ENCODE measurements at regions not wholly inside any gene's neighbourhood (a gene's known extent, or its start where the extent isn't known, plus 50 kb on each side); places are given as distances from the start of the nearest gene placed in this dataset.
A peak's percentile ranks its signal among the peaks of the same experiment; 100 is the strongest.
"Not testable (repeated sequence)": the region's sequence is repeated elsewhere in the genome, so short reads cannot be mapped to it uniquely, and the experiment has no call there.

DNA sequence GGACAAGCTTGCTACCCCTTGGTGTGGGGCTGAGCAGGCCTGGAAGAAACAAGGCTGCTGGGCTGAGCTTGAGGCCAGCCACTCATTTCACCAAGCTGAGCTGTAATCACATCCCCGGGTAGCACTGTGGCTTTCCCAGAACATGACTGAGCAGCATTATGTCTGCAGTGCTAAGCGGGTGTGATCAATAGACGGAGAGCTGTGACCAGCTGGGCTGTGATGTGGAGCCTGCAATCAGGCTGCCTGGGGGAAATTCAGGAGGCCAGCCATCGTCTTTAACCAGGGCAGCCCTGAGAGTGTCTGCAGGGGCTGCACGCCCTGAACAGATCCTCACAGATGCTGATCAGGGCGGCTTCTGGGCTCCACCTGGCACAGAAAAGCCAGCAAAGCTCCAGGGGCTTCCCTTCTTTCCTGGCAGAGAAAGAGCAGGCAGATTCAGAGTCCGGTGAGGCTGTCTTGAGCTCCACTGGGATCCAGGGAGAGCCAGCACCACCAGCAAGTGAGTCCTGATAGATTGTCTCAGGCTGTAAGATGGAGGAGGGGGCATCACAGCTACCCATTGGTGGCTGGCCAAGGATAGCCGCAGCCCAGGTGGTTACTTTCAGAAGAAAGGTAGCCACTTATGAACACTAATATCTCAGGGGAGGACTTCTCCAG is 165.9 kb downstream of the NRN1 start:
- DNase-seq (ENCODE audit: low read depth in 2 of 3, low spot score in 2 of 3): no peak

DNA sequence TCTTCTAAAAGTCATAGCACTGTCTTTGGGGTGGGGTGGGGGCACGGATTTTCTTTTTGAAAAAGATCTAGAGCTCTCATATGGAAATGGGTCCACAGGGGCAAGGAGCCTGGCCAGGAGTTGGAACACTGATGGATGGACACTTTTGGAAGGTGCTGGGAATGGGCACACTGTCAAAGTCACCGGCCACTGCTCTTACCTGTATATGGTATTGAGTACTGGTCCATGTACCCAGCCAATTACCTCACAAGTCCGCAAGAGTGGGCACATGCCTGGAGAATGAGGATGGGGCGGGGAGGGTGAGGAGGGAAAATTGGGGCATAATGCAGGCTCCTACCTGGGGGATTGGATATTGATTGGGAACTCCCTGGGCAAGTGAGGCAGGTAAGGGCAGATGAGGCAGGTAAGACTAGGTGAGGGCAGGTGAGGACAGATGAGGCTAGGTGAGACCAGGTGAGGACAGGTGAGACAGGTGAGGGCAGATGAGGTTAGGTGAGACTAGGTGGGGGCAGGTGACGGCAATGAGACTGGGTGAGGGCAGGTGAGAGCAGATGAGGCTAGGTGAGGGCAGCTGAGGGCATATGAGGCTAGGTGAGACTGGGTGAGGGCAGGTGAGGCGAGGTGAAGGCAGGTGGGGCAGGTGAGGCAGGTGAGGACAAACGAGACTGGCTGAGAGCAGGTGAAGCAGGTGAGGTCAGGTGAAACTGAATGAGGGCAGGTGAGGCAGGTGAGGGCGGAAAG is 167.9 kb downstream of the NRN1 start:
- no peak for DNase-seq (ENCODE audit: low read depth in 2 of 3, low spot score in 2 of 3)

DNA sequence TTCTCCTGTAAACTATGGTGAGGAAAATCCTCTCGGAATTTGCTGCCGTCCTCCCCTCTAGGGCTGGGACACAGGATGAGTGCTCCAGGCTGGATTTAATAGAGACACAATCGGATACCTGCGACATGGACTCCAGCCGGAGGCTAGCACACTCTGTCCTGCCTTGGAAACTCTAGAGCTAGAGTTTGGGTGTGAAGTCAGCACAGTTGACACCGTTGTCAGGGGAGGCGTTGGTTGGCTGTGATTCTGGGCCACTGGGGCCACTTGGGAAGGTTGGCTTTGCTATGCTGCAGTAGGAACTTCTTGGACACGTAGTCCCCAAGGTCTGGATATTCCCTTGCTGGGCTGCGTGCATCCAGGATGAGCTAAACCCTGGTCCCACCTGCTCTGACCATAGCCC is 169.4 kb downstream of the NRN1 start:
- DNase-seq (ENCODE audit: low read depth in 2 of 3, low spot score in 2 of 3): no peak

DNA sequence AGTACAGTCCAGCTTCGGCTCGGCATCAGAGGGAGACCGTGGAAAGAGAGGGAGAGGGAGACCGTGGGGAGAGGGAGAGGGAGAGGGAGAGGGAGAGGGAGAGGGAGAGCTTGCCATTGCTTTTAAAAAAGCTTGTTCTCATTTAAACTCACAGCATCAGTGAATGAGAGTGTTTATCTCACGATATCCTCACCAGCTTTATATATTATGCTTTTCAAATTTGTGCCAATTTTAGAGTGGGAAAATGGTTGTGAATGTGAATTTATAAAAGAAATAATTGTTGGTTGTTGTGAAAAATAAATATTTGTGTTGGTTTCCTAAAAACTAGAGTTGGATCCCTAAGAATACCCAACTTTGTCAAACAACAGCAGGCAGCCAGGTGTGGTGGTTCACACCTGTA is 170.1 kb downstream of the NRN1 start:
- DNase-seq (ENCODE audit: low read depth in 2 of 3, low spot score in 2 of 3): not testable (repeated sequence)

DNA sequence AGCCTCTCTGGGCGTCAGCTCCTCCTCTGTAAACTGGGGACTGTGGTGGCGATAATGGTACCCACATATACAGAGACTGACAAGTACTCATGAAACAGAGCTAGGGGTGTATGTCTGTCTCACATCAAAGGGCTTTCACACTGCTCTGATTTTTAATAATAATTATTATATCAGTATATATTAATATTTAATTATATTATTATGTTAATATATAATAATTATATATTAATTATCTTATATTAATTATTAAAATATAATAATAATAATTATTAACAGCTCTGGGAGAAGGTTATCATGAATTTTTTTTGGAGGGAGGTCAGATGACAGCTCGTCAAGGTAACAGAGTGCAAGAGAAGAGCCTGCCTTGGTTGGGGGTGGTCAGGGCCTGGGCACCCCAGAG is 173.6 kb downstream of the NRN1 start:
- DNase-seq (ENCODE audit: low read depth in 2 of 3, low spot score in 2 of 3): no peak

DNA sequence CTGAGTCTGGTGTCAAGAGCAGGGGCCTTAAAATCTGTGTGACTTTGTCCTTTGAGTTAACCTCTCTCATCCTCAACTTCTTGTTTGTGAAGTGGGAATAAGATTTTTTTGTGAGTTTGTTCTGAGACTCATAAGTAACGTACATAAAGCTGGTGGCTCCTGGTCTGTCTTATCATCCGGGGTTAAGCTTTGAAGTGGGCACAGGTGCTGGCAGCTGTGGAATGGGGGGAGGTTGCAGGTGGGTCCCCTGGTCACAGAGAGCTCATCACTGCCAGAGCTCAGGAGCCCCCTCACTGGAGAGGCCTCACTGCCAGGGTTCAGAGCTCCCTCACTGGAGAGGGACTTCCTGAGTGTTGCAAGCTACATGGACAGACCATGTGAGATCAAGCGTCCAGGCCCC is 174.1 kb downstream of the NRN1 start:
- no peak for DNase-seq (ENCODE audit: low read depth in 2 of 3, low spot score in 2 of 3)

DNA sequence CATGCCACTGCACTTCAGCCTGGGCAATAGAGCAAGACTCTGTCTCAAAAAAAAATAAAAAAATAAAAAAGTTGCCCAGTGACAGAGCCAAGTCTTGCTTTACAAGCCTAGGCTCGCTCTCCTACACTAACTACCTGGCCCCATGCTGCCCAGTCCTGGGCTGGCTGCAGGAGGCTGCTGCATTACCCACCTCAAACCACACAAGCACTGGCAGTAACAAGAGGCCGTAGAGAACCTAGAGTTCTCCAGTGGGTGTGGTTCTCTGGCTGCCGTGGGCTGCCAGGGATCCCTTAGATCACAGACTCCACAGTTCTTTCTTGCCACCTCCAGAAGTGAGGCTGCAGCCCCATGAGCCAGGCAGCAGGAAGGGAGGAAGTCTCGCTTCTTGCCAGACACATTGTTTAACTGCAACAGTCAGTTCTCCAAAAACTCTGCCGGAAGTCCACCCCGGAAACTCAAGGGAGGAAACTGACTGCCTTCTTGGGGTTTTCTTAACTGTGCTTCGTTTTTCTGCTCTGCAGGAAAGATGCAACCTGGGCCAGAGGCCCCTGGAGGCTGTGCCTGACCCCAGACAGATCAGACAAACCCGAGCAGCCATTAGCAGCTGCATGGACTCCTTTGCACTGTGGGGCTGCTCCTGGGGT is 175.4 kb downstream of the NRN1 start:
- DNase-seq (ENCODE audit: low read depth in 2 of 3, low spot score in 2 of 3): peak in 1 of 3 experiments; percentile 6

DNA sequence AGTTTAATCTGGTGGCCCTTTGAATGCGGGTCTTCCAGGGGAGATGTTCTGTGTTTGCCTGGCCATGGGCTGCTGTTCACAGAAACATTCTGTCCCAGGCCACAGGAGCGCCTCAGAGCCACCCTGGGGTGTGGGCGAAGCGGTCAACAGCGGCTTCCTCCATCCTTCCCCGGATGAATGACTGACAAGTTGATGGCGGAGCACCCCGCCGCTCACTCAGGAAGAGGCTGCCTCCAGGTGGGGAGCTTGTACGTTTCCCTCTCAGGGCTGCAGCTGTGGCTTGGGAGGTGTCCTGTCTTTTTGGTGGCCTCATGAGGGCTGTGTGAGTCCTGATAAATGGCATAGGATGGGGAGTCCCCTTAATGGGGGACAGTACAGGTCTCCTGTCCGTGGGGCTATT is 178.4 kb downstream of the NRN1 start:
- no peak for DNase-seq (ENCODE audit: low read depth in 2 of 3, low spot score in 2 of 3)

DNA sequence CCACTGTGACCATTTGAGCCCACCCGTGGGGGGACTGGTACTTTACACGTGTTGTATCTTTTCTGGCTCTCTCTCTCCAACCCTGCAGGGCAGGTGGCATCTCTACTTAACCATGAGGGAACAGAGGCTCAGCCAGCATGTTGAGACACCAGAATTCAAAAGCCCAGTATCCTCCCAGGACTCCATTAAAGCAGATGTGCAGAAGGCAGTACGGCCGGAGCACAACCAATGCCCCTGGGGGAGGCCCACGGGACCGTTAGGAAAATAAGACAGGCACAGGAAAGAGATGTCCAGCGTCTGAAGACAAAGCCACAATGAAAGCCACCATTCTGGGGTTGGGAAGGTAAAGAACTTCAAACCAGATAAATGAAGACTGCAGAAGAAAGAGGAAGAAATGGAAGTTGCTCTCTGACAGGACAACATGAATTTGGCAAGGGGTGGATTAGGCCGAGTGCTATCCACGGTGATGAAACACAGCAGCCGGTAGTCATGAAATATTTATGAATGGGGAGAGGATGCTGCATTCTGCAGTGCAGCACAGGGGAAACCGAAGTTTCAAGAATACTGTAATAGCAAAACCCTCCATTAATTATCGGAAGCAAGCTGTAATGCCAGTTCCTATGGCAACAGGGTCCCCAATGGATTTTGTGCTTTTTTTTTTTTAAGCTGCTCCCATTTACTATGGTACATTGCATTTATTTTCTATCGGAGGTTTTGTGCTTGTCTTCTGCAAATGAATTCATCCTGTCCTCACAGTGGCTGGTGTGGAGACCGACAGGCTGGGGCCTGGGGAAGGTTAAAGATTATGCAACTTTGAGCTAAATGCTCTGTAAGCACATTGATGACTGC is 179.4 kb downstream of the NRN1 start:
- no peak for DNase-seq (ENCODE audit: low read depth in 2 of 3, low spot score in 2 of 3)

DNA sequence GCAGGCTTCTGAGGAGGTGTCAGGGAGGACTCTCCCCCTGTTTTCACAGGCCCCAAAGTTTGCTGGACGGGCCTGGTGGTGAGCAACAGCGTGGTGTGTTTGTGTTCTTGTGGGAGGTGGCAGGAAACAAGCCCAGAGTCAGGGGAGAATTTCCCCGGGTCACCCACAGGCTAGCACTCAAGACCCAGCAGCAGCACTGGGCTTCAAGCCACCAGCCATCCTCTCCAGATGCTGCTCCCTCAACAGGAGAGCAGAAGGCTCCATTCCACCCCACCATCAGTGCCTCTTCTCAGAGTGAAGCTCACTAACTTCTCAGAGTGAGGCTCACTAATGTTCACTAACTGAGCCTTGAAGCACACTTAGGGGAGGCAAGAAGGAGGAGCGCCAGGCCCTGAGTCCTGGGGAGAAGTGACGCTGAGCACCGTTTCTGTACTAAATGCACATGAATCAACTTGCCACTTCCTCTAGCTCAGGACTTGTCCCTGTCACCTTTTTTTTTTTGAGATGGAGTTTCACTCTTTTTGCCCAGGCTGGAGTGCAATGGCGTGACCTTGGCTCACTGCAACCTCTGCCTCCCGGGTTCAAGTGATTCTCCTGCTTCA is 182.2 kb downstream of the NRN1 start:
- DNase-seq (ENCODE audit: low read depth in 2 of 3, low spot score in 2 of 3): not testable (repeated sequence)

Measured in activated CD8-positive, alpha-beta memory T cell treated with anti-CD3 and anti-CD28 coated beads for 48 hours (primary cell).